Endothelial cell (in vitro differentiated cells): ENCODE measurements at regions not wholly inside any gene's neighbourhood (a gene's known extent, or its start where the extent isn't known, plus 50 kb on each side); places are given as distances from the start of the nearest gene placed in this dataset.

Experiments
- DNase-seq: peaks from one replicate; pipeline ENCODE4 v3.0.0; 2021; ENCODE audit warnings: low spot score
- H3K27ac Mint-ChIP-seq: one replicate; pipeline ENCODE4 v1.8.0; 2021; ENCODE audit warnings: mixed read lengths, inconsistent platforms; ENCODE audit not compliant: unreplicated experiment
- H3K27me3 Mint-ChIP-seq: one replicate; pipeline ENCODE4 v1.8.0; 2021; ENCODE audit warnings: mild to moderate bottlenecking, moderate library complexity, mixed read lengths, inconsistent platforms; ENCODE audit not compliant: unreplicated experiment
- H3K36me3 Mint-ChIP-seq: one replicate; pipeline ENCODE4 v1.8.0; 2021; ENCODE audit warnings: mild to moderate bottlenecking, low read depth, mixed read lengths, inconsistent platforms; ENCODE audit not compliant: unreplicated experiment
- H3K4me1 Mint-ChIP-seq: one replicate; pipeline ENCODE4 v1.8.0; 2021; ENCODE audit warnings: mild to moderate bottlenecking, mixed read lengths, inconsistent platforms; ENCODE audit not compliant: unreplicated experiment
- H3K4me3 Mint-ChIP-seq: one replicate; pipeline ENCODE4 v1.8.0; 2021; ENCODE audit warnings: mild to moderate bottlenecking, mixed read lengths, inconsistent platforms; ENCODE audit not compliant: unreplicated experiment
- H3K9me3 Mint-ChIP-seq: one replicate; pipeline ENCODE4 v1.8.0; 2021; ENCODE audit warnings: mixed read lengths, inconsistent platforms; ENCODE audit not compliant: unreplicated experiment
- TF ChIP-seq, protein P1 (sequence below): fragments of 200-600 bp; sonication (generic); IDR thresholded peaks from one replicate; pipeline ENCODE4 v1.5.0; 2021; ENCODE audit warnings: antibody characterized with exemption; ENCODE audit not compliant: unreplicated experiment

DNA sequence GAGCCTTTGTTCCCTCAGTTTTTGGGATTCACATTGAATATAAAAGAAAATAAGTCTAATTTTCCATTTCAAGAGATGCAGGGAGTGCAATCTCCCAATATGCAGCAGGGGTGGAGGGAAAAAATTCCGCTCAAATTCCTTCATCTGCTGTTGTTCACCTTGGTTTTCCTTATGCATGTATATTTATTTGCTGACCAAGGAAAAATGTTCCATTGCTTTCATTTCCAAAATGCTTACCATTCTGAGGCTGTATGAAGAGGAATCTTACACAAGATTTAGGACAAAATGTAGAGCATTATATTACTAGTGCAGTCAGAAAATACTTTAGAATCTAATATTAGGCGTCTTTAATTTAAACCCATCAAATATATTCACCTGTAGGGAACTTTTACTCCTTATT, 863.9 kb downstream of the EPHA3 start:
- Mint-ChIP-seq H3K36me3 (no peaks in the 10 kb centered on the region), H3K9me3 (no peaks in the 10 kb centered on the region), H3K27ac (no peak overlapping the region), H3K27me3 (no peaks in the 10 kb centered on the region), H3K4me3 (no peak overlapping the region), H3K4me1 (peaks cover 2% of the 10 kb centered on the region)
- DNase-seq, result no peak
- TF ChIP-seq, protein P1, sequence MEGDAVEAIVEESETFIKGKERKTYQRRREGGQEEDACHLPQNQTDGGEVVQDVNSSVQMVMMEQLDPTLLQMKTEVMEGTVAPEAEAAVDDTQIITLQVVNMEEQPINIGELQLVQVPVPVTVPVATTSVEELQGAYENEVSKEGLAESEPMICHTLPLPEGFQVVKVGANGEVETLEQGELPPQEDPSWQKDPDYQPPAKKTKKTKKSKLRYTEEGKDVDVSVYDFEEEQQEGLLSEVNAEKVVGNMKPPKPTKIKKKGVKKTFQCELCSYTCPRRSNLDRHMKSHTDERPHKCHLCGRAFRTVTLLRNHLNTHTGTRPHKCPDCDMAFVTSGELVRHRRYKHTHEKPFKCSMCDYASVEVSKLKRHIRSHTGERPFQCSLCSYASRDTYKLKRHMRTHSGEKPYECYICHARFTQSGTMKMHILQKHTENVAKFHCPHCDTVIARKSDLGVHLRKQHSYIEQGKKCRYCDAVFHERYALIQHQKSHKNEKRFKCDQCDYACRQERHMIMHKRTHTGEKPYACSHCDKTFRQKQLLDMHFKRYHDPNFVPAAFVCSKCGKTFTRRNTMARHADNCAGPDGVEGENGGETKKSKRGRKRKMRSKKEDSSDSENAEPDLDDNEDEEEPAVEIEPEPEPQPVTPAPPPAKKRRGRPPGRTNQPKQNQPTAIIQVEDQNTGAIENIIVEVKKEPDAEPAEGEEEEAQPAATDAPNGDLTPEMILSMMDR, result no peak

DNA sequence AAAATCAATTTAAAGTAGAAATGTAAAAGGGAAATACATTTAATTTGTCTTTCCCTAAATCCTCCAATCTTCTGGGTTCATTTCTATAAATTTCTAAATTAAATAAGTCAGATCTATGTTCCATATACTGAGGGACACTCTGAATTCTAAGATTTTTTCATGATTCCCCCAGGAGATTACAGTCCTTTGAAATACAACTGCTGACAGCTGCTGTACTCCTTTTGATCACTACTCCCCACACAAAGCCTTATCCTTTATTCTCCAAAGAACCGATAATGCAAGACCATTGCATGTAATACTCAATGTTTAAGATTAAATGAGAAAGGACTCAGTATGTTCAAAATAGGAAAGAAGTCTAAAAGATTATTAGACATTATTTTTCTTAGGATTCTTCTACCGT, 865.7 kb downstream of the EPHA3 start:
- H3K36me3 Mint-ChIP-seq, result no peaks in the 10 kb centered on the region
- no peaks in the 10 kb centered on the region for H3K9me3 Mint-ChIP-seq
- no peaks in the 10 kb centered on the region for H3K27me3 Mint-ChIP-seq

DNA sequence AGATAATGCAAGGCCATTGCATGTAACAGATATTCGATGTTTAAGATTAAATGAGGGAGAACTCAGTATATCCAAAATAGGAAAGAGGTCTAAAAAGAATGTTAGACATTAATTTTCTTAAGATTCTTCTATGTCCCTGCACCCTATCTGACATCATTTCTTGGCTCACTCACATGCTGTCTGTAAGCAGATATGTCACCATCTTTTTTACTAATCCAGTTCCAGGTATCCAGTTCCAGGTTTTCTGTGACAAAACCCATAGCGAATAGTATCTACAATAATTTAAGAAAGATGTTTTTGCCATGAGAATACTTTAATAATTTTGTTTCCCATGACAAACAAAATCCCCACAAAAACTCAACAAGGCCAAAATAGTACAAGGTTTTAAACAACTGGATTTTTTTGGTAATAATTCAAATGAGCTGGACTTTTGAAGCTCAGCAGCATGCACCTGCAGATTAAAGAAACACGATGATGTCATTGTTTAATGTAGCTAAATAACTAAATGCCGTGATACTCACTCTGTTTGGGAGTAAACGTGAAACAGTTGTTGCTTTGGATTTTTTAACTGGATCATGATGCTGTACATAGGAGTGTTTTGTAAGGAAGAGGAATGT, 867.6 kb downstream of the EPHA3 start:
- Mint-ChIP-seq H3K27ac (no peak overlapping the region), H3K36me3 (no peaks in the 10 kb centered on the region), H3K4me3 (no peak overlapping the region), H3K27me3 (no peaks in the 10 kb centered on the region), H3K9me3 (no peaks in the 10 kb centered on the region), H3K4me1 (no peaks in the 10 kb centered on the region)
- TF ChIP-seq, protein P1, result no peak
- DNase-seq, result no peak

More for the DNA sequence above, 865.7 kb downstream of the EPHA3 start:
- no peak for DNase-seq
- Mint-ChIP-seq H3K4me3 (no peak overlapping the region), H3K27ac (no peak overlapping the region), H3K4me1 (no peaks in the 10 kb centered on the region)
- TF ChIP-seq, protein P1, result no peak

DNA sequence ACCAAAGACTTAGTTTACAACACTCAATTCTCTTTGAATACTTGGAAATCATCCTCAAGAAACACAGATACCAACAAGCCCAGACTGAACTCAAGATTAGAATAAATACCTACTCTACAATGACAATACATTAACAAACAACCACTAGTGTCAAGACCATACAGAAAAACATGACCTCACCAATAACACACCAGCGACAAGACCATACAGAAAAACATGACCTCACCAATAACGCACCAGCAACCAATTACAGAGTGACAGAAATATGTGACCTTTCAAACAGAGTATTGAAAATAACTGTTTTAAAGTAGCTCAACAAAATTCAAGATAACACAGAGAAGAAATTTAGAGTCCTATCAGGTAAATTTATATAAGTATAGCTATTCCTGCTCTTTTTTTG, 876.0 kb downstream of the EPHA3 start:
- Mint-ChIP-seq H3K27ac (no peak overlapping the region), H3K4me3 (no peak overlapping the region), H3K9me3 (peaks cover 1% of the 10 kb centered on the region), H3K27me3 (peaks cover 1% of the 10 kb centered on the region), H3K36me3 (peaks cover under 1% of the 10 kb centered on the region), H3K4me1 (no peaks in the 10 kb centered on the region)
- DNase-seq, result no peak
- TF ChIP-seq, protein P1, result no peak

DNA sequence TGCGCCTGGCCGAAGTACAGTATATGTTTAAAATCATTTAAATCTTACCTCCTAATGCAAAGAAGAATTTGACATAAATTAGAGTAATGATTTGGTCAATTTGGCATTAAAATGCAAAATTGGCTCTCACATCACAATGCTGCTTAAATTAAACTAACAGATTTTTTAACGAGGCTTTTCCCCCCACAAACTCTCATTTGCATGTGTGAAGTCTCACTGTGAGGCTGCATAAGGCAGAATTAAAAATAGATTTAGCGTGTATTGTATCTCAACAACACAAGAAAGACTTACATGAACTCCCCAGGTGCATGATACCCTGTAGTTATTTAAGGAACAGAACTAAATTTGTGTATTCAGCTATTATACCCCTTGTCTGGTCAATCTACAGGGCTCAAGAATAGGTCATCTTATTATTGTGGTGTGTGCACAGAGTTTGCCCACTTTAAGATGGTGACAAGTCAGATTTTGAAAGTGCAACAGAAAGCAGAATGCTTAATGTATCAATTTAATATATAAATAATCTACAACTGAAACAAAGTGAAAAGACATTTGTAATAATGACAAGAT, 897.9 kb downstream of the EPHA3 start:
- no peak for DNase-seq
- Mint-ChIP-seq H3K27me3 (peaks cover under 1% of the 10 kb centered on the region), H3K4me1 (peaks cover 5% of the 10 kb centered on the region), H3K36me3 (peaks cover 2% of the 10 kb centered on the region), H3K4me3 (no peak overlapping the region), H3K27ac (no peak overlapping the region), H3K9me3 (no peaks in the 10 kb centered on the region)
- TF ChIP-seq, protein P1, result no peak
